Amygdala (tissue), 56 donors: ENCODE measurements at regions not wholly inside any gene's neighbourhood (a gene's known extent, or its start where the extent isn't known, plus 50 kb on each side); places are given as distances from the start of the nearest gene placed in this dataset.

ENCODE experiments used
- DNase-seq, 56 donors: peaks; one replicate each; lab custom pipeline; 2025; lab: John Stamatoyannopoulos, UW

DNA sequence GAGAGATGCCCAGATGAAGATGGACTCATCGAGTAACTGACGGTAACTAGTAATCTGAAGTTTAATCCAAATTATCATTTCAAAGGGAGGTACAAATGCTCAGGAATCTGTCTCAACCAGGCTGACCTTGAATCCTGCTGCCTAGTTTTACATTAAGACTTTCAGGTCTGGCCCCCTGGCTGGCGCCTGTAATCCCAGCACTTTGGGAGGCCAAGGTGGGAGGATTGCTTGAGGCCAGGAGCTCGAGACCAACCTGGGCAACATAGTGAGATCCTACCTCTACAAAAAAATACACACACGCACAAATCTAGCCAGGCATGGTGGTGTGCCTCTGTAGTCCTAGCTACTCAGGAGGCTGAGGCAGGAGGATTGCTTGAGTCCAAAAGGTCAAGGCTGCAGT is 95.7 kb upstream of the AKT3 start:
- no peak for DNase-seq

DNA sequence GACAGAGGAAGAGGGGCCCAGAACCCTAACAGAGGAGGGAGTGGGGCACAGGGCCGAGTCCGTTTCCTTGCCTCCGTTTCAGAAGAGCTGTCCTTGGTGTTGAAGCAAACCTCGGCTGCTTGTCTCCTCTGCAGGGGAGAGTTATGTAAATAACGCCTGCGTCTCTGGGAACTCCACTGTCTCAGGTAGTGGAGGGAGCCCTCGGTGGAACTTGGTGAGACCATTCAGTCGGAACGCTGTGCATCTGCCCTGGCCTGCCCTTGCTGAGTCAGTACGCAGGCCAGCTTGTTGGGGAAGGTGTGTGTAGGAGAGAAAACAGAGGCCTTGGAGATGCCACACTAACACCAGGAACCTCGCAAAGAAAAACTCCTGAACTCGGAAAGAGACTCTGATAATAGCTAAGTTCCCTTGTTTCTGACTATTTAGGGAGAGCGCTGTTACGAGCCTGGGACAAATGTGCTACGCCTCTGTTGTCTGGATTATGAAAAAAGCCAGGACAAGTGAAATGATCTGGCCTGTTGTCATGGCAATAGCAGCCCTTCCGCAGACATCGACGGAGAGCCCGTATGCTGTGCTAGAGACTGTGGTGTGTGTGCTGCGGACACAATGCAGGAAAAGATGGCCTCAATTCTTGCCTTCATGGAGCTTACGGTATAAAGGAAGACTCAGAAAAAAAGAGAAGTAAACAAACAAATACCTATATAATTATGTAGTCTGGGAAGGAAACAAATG is 94.6 kb upstream of the AKT3 start:
- DNase-seq = no peak

DNA sequence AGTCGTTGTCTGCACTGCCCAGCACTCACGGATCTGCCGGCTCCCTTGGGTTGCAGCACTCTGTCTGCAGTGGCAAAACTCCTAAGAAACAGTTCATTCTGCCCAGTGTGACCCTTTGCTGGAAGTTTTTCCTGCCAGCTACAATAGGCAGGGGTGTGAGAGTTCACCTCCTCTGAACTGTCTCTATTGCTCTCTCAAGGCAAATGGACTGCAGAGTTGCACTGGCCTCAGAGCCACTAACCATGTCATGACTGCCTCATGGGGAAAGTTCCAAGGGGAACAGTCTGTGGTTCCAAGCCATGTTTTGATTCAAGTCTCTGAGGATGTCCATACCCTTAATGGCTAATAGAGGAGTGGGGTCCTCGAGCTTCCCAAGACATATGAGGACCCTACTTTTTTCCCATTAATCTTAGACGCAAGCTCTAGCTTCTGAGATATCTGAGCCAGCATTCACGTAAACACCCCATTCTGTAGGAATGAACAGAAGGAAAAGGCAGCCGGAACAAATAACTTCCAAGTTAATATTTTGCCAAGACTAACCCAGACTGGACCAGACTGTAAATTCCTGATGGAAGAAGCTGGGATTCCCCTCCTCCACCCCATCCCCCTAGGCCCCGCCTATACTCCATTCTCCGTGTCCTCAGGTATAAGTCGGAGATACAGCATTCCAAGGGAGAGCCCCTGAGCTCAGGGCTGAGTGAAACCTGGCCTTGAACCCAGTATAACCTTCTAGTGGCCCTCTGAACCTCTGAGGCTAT is 93.8 kb upstream of the AKT3 start:
- no peak for DNase-seq

DNA sequence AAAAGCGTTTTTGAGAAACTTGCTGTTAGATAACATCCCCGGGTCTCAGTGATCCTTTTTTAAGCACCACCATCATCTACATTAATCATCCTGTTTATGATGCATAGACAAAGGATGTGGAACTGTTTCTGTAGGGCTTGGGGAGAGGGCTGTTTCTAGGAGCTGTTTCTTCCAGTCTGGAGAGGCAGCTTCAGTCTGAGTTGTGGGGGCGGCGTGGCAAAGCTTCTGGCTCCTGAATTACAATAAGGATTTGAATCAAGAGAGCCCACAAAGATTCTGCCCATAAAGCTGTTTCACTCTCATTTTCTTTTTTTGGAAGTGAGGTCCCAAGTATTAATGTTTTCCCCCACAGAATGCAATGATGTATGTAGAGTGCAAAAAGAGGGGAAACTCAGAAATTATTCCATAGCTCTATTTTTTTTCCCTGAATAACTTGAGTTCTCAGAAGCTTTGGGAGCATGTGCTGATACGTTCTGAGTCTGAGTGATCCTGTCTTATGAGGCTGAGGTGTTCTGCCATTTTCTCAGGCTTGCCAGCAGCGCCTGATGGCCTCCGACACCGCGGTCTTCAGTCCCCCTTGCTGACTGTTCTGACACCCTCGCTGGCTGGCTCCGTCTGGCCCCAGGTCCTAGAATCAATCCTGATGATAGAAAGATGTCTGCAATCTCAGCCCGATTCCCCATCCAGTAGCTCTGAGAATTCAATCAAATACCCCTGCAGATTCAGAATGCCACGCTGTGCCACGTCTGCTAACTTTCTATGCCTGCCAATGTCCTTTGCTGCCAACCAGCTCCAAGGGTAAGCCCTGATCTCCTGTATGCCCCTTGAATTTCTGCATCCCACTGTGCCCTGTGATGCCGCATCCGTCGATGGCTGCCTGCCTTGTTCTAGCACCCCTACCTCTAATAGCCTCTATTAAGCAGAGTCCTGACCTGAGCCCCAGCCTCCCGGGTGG is 92.4 kb upstream of the AKT3 start:
- DNase-seq = peak in 27 of 56 donors; percentile 3 to 73 (median 24)

DNA sequence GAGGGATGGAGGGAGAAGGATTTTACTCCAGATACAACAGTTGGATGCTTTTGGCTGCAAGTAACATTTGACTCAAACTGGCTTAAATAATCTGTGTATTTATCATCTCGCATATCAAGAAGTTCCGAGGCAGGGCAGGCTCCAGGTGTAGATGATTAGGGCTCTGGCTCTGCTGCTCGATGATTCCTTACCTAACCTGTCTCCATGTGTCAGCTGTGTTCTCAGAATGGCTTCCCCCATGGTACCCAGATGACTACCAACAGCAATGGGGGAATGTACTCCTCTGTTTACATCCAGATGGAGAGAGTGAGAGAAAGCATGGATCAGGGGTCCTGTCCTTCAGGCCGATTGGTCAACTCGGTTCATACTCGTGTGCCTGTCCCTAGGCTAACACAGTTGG is 90.4 kb upstream of the AKT3 start:
- no peak for DNase-seq

DNA sequence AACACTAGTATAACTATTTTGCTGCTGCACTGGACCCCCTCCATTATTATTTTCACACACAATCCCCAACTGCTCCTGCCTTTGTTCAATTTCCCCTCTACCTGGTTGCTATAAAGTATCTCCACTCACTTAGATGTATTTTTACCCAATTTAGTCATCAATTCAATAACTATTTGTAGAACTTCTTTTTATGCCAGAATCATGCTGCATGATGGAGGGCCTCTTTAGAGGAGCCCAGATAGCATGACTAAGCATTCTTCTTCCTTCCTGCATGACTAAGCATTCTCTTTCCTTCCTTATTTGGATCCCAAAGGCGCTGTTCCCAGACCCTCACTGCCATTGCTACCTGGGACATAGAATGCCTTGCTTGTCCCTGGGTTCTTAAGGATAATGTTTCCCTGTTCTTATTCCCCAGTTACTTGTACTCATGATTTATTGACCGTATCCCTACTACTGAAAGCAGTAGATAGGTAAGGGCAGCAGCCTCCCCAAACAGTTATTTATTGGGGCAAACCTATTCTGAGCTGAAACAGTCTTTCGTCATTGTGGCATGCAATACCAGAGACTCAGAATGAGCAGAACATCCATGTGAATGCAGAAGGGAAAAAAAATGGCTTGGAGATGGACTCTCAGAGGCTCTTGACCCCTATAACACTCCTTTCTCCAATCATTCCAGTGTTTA is 89.3 kb upstream of the AKT3 start:
- DNase-seq = no peak

DNA sequence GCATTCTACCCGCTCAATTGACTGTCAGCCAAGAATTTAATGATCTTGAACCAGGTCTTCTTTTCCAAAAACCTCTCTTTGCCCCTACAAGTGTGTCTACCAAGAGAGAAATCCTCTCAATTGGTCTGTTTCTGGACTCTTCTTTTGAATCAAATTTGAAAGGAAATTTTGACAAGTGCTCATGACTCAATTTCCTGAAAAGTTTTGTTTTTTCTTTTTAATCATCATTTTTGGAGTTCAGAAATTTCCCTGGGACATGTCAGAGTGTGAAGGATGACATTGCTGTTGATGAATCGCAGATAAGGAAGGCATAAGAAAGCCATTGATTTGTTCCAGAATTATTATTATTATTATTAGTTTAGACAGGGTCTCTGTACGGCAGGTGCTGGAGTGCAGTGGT is 88.2 kb upstream of the AKT3 start:
- no peak for DNase-seq

DNA sequence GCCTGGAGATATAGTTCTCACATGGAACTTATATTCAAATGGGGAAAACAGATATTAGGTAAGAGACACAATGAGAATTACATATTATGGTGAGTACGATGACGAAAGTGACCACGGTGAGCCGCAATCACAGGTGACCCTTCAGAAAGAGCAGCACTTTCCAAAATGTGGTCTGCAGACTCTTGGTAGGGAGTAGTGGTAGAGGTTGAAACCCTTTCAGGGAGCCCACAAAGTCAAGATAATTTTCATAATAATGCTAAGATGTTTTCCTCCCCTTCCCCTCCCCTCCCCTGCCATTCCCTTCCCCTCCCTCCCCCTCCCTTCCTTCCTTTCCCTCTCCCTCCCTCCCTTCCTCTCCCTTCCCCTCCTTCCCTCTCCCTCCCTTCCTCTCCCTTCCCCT is 83.5 kb upstream of the AKT3 start:
- no peak for DNase-seq

DNA sequence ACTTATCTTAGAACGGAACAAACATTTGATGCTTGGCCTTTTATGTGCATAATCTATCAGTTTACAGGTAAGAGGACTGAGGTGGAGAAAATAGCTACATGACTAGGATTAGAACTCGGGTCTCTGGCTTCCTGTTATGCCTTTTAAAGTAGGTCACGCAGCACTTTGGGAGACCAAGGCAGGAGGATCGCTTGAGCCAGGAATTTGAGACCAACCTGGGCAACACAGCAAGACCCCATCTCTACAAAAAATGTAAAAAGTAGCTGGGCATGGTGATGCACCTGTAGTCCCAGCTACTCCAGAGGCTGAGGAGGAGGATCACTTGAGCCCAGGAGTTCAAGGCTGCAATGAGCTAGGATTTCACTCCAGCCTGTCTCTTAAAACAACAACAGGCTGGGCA is 81.9 kb upstream of the AKT3 start:
- DNase-seq = no peak

DNA sequence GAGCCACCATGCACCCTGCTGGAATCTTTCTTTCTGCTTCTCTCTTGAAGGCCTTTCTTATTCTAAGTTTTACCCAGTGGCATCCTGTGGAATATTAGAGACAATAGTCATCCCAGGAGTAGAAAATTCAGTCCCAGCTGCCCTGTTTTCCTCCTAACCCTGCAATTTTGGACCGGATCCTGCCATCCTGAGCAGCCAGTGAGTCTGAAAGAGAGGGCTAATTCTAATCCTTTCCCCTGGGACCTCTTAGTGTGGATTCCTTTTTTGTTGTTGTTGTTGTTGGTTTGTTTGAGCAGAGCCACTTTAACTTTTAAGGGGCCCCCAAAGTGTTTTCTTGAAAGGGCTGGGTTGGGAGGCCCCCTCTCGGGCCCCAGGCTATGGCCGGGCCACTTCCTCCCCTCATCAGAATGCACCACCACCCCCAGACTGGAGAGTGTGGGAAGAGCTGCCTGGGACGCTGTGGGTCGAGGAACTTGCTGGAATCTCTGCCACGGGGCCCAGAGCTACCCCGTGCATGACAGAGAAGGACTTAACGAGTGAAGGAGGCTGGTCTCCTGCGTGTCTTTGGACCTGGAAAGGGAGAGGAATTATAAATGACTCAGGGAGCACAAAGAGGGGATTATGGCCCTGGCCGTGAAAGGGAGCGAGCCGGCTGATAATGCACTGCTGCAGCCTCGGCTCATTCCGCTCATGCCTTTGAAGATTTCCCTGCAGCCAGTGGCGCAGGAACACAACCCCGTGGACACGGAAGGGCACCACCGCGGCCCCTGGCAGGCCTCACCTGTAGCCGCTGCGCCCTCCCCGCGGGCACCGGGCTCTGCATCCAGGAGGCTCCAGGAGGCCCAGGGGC is 81.0 kb upstream of the AKT3 start:
- DNase-seq = peak in 11 of 56 donors; percentile 7 to 35 (median 19)

DNA sequence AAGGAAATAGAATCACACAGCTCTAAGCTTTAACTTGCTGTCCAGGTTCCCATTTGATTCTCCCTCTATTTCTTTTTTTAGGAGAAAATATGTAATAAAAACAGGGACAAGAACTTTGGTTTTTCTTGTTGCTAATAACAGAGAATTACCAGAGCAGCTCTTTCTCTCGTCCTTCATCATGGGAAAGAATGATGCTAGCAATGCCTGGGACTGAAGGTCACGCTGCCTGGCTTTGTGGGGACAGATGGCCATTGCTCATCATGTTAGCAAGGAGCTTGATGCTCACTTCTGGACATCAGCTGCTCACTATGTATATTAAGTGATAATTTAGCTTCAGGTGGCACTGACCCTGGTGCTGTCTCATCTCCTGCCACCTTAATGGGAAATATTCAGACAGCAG is 77.3 kb upstream of the AKT3 start:
- DNase-seq = no peak

DNA sequence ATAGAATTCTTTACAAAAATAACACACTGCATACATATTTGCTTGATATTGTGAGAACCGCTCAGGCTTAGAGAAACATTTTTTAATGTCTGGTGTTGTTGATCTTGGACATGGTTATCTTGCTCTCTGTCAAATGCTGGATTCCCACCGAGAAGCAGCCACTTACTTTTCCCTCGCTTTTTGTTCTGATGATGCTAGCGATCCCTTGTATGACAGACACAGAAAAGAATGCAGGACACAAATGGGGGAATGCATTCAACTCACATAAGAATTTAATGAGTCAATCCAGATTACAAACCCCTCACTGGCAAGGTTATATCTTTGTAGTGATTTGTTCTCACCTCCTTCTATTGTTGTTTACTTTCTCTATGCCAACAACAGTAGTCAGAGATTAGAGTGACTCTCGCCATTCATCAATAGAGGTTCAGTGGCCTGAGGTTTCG is 76.8 kb upstream of the AKT3 start:
- no peak for DNase-seq

DNA sequence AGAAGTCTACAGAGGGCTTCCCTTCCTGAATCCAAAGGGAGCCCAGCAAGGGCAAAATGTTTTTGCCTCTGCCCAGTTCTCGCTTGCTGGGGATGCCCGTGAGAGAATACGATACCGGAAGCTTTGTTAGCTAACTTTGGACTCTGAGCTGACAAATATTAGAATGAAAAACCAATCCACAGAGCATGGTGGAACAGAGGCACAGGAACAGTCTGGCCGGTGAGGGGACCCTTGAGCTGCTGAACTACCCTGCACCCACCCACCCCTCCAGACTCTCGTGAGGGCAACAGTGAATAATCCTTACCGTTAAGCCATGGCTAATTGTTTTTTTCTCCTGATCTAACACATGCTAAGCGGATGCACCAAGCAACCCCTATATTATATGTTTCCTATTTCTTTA is 76.3 kb upstream of the AKT3 start:
- DNase-seq = no peak

DNA sequence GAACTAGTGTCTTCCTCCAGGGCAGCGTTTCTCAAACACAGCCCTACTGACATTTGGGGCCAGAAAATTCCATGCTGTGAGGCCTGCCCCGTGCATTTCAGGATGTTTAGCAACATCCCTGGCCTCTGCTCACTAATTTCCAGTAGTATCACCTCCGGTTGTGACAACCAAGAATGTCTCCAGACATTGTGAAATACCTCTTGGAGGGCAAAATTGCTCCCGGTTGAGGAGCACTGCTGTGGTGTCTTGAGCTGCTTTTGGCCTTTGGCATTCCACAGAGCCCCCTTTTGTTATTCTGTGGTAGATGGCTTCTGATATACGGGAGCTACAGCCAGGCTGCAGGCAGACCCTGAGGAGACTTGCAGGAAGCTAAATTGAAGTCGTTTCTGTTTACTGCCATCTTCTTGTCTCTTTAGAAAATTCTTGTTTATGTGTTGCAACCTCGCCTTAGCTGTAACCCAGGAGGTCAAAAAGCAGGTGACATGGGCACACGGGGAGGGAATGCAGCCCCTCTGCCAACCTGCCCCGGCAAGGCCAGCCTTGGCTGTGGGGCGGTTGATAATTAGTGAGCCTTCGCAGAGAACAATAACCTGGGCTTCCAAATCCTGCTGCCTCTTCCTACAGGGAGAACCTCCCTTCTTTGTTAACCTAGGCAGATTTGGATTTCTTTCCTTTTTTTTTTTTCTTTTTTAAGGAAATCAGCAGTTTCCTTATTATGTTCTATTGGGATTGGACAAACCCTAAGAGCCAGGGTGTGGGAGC is 74.7 kb upstream of the AKT3 start:
- DNase-seq = no peak

DNA sequence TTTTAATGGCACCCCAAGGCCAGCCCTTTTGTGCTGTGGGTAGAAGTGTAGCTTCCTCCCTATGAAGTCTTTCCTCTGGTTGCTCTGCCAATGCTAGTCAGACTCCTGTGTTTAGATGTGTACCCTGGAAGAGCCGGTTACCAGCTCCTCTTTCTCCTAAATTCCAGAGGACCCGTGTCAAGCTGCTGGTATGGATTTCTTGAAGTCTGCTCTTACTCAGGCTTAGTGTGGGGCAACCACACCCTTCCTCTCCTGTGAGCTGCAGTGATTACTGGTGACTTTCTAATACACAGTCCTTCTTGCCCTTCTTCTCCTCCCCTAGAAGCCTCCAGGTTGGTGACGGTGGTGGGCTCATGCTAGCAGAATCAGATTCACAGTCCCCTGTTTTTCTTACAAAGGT is 74.1 kb upstream of the AKT3 start:
- DNase-seq = no peak

DNA sequence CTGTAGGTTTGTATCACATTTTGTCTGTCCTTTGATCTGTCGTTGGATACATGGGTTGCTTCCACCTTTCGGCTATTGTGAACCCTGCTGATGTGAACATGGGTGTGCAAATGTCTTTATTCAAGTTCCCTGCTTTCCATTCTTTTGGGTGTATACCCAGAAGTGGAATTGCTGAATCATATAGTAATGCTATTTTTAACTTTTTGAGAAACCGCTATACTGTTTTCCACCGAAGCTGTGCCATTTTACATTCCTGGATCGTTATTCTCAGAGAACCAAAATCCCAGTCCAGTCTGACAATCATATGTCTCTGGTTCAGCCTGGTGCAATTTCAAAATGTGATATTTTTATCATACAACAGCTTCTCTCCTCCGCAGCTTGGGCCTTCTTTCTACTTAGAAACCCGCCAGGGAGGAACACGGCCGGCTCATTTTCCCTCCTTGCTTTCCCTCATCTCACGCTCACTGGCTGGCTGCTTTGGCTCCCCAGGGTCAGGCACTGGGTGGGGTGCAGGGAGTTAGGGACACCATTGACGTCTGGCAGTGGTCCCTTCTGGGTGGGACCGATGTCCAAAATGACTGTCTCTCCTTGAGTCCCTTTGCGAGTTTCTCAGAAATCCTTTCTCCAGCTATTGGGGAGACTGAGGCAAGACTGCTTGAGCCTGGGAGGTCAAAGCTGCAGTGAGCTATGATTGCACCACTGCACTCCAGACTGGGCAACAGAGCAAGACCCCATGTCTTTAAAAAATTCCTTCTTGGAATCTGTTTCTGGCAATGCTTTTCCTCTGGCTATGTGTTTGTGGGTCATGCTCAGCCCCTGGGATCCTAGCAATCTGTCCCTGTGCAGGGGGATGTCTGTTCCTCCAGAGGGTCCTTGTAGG is 73.5 kb upstream of the AKT3 start:
- DNase-seq = no peak

DNA sequence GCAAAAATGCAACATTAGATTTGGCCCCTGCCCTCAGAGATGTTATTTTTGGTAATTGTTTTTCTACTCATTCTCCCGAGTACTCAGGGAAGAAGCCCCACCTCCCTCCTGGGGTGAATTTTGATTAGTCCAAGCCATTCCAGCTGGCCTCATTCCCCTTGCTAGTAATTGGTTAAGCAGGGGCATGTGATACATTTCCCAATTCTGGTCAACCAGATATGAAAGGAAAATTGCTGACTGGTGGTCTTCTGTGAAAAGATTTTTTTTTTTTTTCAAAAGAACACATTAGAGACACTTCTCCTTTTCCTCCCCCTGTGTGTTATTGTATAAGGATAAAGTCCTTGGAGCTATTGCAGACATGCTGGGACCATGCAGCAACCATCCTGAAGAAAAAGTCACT is 71.1 kb upstream of the AKT3 start:
- no peak for DNase-seq
